Prostate gland (tissue), 2 donors: ENCODE measurements at regions not wholly inside any gene's neighbourhood (a gene's known extent, or its start where the extent isn't known, plus 50 kb on each side); places are given as distances from the start of the nearest gene placed in this dataset.

Source experiments
- CTCF ChIP-seq, 4 experiments: fragments of 200-600 bp in 2 of 4; fragments of 450-650 bp in 2 of 4; sonication (generic) in 2 of 4; IDR thresholded peaks; 1 replicate in 3 of 4; 2 replicates in 1 of 4; pipeline ENCODE4 v1.5.1; 2016 to 2019; ENCODE audit warnings: antibody characterized with exemption in 4 of 4, mild to moderate bottlenecking in 2 of 4, moderate library complexity in 2 of 4
- POLR2A ChIP-seq: fragments of 450-650 bp; IDR thresholded peaks from one replicate; pipeline ENCODE4 v1.6.1; 2016; ENCODE audit warnings: antibody characterized with exemption, mild to moderate bottlenecking
- POLR2AphosphoS5 ChIP-seq: sonication (generic); formaldehyde crosslinking; IDR thresholded peaks from one replicate; pipeline ENCODE4 v1.6.1; 2017; ENCODE audit warnings: antibody characterized with exemption

- no peak for TF ChIP-seq CTCF (IDR thresholded peaks at IDR 0.05)
- TF ChIP-seq POLR2AphosphoS5, result no peak
- no peak for TF ChIP-seq POLR2A
Observed at GRCh38 chr12:118778077-118778476, 203.3 kb upstream of the SRRM4 start.
